H9 (cell line): ENCODE measurements at regions not wholly inside any gene's neighbourhood (a gene's known extent, or its start where the extent isn't known, plus 50 kb on each side); places are given as distances from the start of the nearest gene placed in this dataset.

Experiments
- DNase-seq: peaks from one replicate; pipeline ENCODE4 v3.0.0-alpha.2; 2017
- H2AFZ ChIP-seq: one replicate; pipeline ENCODE4 v1.6.1; 2013; ENCODE audit warnings: mild to moderate bottlenecking, low read length, control low read depth, moderate library complexity
- H2AK5ac ChIP-seq: 2 replicates; pipeline ENCODE4 v1.6.1; 2013; ENCODE audit warnings: low read length, control low read depth, mixed read lengths; ENCODE audit not compliant: insufficient read length
- H2BK120ac ChIP-seq: one replicate; pipeline ENCODE4 v1.6.1; 2013; ENCODE audit warnings: low read depth, mild to moderate bottlenecking, low read length, control low read depth, inconsistent platforms; ENCODE audit not compliant: poor library complexity, severe bottlenecking
- H2BK12ac ChIP-seq: 2 replicates; pipeline ENCODE4 v1.6.1; 2013; ENCODE audit warnings: low read length, control low read depth, mixed read lengths, low read depth; ENCODE audit not compliant: insufficient read length
- H2BK15ac ChIP-seq: 2 replicates; pipeline ENCODE4 v1.6.1; 2013; ENCODE audit warnings: low read depth, low read length, control low read depth
- H2BK20ac ChIP-seq: one replicate; pipeline ENCODE4 v1.6.1; 2013; ENCODE audit warnings: low read depth, mild to moderate bottlenecking, low read length, control low read depth, inconsistent platforms; ENCODE audit not compliant: poor library complexity, severe bottlenecking
- H2BK5ac ChIP-seq: 2 replicates; pipeline ENCODE4 v1.6.1; 2013; ENCODE audit warnings: low read length, control low read depth, mixed read lengths; ENCODE audit not compliant: insufficient read length
- H3K14ac ChIP-seq: 2 replicates; pipeline ENCODE4 v1.6.1; 2013; ENCODE audit warnings: low read length, control low read depth; ENCODE audit not compliant: insufficient read depth
- H3K18ac ChIP-seq: 2 replicates; pipeline ENCODE4 v1.6.1; 2013; ENCODE audit warnings: low read depth, mild to moderate bottlenecking, mixed read lengths, low read length, control low read depth; ENCODE audit not compliant: insufficient read length
- H3K23ac ChIP-seq: 2 replicates; pipeline ENCODE4 v1.6.1; 2013; ENCODE audit warnings: low read length, control low read depth, mixed read lengths, low read depth; ENCODE audit not compliant: insufficient read length
- H3K23me2 ChIP-seq: 2 replicates; pipeline ENCODE4 v1.6.1; 2013; ENCODE audit warnings: low read depth, mild to moderate bottlenecking, mixed read lengths, low read length, control low read depth; ENCODE audit not compliant: insufficient read length, poor library complexity, severe bottlenecking
- H3K27ac ChIP-seq: 2 replicates; pipeline ENCODE4 v1.5.1; 2013; ENCODE audit warnings: low read length, control low read depth, mixed read lengths, low read depth; ENCODE audit not compliant: insufficient read length
- H3K27me3 ChIP-seq: 2 replicates; pipeline ENCODE4 v1.6.1; 2013; ENCODE audit warnings: low read length, control low read depth, inconsistent platforms; ENCODE audit not compliant: insufficient read depth
- H3K4ac ChIP-seq: 2 replicates; pipeline ENCODE4 v1.6.1; 2013; ENCODE audit warnings: low read depth, mild to moderate bottlenecking, control low read depth, inconsistent platforms, low read length, moderate library complexity
- H3K4me1 ChIP-seq: 2 replicates; pipeline ENCODE4 v1.6.1; 2013; ENCODE audit warnings: low read length, control low read depth, inconsistent platforms; ENCODE audit not compliant: insufficient read depth
- H3K4me2 ChIP-seq: 2 replicates; pipeline ENCODE4 v1.6.1; 2013; ENCODE audit warnings: low read length, control low read depth, mixed read lengths; ENCODE audit not compliant: insufficient read length, insufficient read depth
- H3K56ac ChIP-seq: 2 replicates; pipeline ENCODE4 v1.6.1; 2013; ENCODE audit warnings: low read depth, mild to moderate bottlenecking, mixed read lengths, low read length, control low read depth; ENCODE audit not compliant: insufficient read length
- H3K79me1 ChIP-seq: 2 replicates; pipeline ENCODE4 v1.6.1; 2013; ENCODE audit warnings: low read depth, mild to moderate bottlenecking, moderate library complexity, low read length, control low read depth, inconsistent platforms; ENCODE audit not compliant: insufficient read depth, poor library complexity, severe bottlenecking
- H3K79me2 ChIP-seq: 2 replicates; pipeline ENCODE4 v1.6.1; 2013; ENCODE audit warnings: low read length, control low read depth, inconsistent platforms; ENCODE audit not compliant: insufficient read depth
- H3K9ac ChIP-seq: 2 replicates; pipeline ENCODE4 v1.6.1; 2013; ENCODE audit warnings: low read length, control low read depth, mixed read lengths; ENCODE audit not compliant: insufficient read length; ENCODE audit errors: extremely low read depth
- H3K9me3 ChIP-seq: one replicate; pipeline ENCODE4 v1.6.1; 2013; ENCODE audit warnings: low read depth, low read length, inconsistent platforms; ENCODE audit not compliant: control insufficient read depth
- H3T11ph ChIP-seq: one replicate; pipeline ENCODE4 v1.6.1; 2013; ENCODE audit warnings: mild to moderate bottlenecking, low read length, control low read depth, inconsistent platforms
- H4K20me1 ChIP-seq: one replicate; pipeline ENCODE4 v1.6.1; 2013; ENCODE audit not compliant: control insufficient read depth, insufficient read length, insufficient read depth
- H4K5ac ChIP-seq: 2 replicates; pipeline ENCODE4 v1.6.1; 2013; ENCODE audit warnings: low read depth, mild to moderate bottlenecking, mixed read lengths, low read length, control low read depth; ENCODE audit not compliant: insufficient read length
- H4K8ac ChIP-seq: replicated peaks from 2 replicates; pipeline ENCODE4 v1.6.1; 2013; ENCODE audit warnings: low read length, control low read depth, mixed read lengths, low read depth; ENCODE audit not compliant: insufficient read length
- H4K91ac ChIP-seq: 2 replicates; pipeline ENCODE4 v1.6.1; 2013; ENCODE audit warnings: low read depth, mild to moderate bottlenecking, moderate library complexity, mixed read lengths, low read length, control low read depth; ENCODE audit not compliant: insufficient read length
- H3K27ac Mint-ChIP-seq, 3 experiments: 2 replicates in 2 of 3; 3 replicates in 1 of 3; pipeline ENCODE4 v1.8.0; 2020 to 2021; ENCODE audit warnings: mixed read lengths in 3 of 3, mild to moderate bottlenecking in 1 of 3, moderate library complexity in 1 of 3
- H3K27me3 Mint-ChIP-seq: 2 replicates; pipeline ENCODE4 v1.8.0; 2021; ENCODE audit warnings: low read depth, mild to moderate bottlenecking, moderate library complexity, mixed read lengths
- H3K36me3 Mint-ChIP-seq, 3 experiments: 2 replicates in 2 of 3; 3 replicates in 1 of 3; pipeline ENCODE4 v1.8.0; 2020 to 2021; ENCODE audit warnings: low read depth in 3 of 3, mixed read lengths in 3 of 3; ENCODE audit not compliant: insufficient read depth in 1 of 3
- H3K4me1 Mint-ChIP-seq, 2 experiments: 2 replicates each; pipeline ENCODE4 v1.8.0; 2020; ENCODE audit warnings: mixed read lengths in 2 of 2
- H3K4me3 Mint-ChIP-seq, 2 experiments: 2 replicates in 1 of 2; 3 replicates in 1 of 2; pipeline ENCODE4 v1.8.0; 2020 to 2021; ENCODE audit warnings: mild to moderate bottlenecking in 2 of 2, mixed read lengths in 2 of 2, moderate library complexity in 1 of 2
- H3K9me3 Mint-ChIP-seq, 2 experiments: 2 replicates in 1 of 2; 3 replicates in 1 of 2; pipeline ENCODE4 v1.8.0; 2020; ENCODE audit warnings: mild to moderate bottlenecking in 2 of 2, mixed read lengths in 2 of 2, moderate library complexity in 1 of 2
- WGBS: extraction: QIAGEN DNeasy Blood & Tissue Kit; methylation state at CpG from one replicate; pipeline ENCODE4 v1.1.7; 2013; ENCODE audit warnings: missing lambda C conversion rate, low lambda C conversion rate, mixed read lengths; ENCODE audit not compliant: insufficient read length; ENCODE audit errors: extremely low coverage; 5-methylcytosine and 5-hydroxymethylcytosine counted together
- TF ChIP-seq, protein P1 (sequence below): fragments of 200-600 bp; sonication (generic); conservative IDR thresholded peaks from 3 replicates; pipeline ENCODE4 v1.8.0; 2021; ENCODE audit warnings: antibody characterized with exemption, mild to moderate bottlenecking

DNA sequence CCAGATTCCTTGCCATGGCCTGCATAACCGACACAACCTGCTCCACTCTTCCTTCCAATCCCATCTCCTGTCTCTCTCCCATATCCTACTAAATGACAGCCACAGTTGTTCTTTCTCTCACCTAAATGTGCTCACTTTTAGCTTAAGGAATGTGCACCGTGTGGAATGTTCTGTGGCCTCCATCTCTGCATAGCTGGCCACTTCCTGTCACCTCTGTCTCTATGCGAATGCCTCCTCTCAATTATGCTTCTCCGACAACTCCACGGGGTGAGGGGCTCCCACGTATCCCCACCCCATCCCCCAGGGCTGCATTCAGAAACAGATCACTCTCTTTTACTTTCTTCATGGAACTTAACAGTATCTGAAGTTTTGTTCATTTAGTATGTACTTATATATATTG, 110.7 kb downstream of the RAB18 start:
- H3K79me2 ChIP-seq: no peaks in the 10 kb centered on the region
- H3K4me2 ChIP-seq: no peak overlapping the region
- H3K9ac ChIP-seq: no peak overlapping the region
- no peak overlapping the region for H4K5ac ChIP-seq
- no peak overlapping the region for H3K27ac ChIP-seq
- no peak overlapping the region for H2BK15ac ChIP-seq
- H3K9me3 ChIP-seq: no peaks in the 10 kb centered on the region
- no peak overlapping the region for H3K14ac ChIP-seq
- no peak overlapping the region for H2BK20ac ChIP-seq
- TF ChIP-seq, protein P1, sequence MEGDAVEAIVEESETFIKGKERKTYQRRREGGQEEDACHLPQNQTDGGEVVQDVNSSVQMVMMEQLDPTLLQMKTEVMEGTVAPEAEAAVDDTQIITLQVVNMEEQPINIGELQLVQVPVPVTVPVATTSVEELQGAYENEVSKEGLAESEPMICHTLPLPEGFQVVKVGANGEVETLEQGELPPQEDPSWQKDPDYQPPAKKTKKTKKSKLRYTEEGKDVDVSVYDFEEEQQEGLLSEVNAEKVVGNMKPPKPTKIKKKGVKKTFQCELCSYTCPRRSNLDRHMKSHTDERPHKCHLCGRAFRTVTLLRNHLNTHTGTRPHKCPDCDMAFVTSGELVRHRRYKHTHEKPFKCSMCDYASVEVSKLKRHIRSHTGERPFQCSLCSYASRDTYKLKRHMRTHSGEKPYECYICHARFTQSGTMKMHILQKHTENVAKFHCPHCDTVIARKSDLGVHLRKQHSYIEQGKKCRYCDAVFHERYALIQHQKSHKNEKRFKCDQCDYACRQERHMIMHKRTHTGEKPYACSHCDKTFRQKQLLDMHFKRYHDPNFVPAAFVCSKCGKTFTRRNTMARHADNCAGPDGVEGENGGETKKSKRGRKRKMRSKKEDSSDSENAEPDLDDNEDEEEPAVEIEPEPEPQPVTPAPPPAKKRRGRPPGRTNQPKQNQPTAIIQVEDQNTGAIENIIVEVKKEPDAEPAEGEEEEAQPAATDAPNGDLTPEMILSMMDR: no peak
- no peaks in the 10 kb centered on the region for H4K20me1 ChIP-seq
- H3K27me3 Mint-ChIP-seq: peaks cover 2% of the 10 kb centered on the region; the same call in 1 of the 2 replicates
- no peak for DNase-seq
- no CpG with 5 or more reads among the region's 6 CpGs for WGBS
- no peak overlapping the region for H4K8ac ChIP-seq
- no peak overlapping the region for H2BK120ac ChIP-seq
- no peak overlapping the region for H3K56ac ChIP-seq
- H3K23me2 ChIP-seq: no peaks in the 10 kb centered on the region
- no peaks in the 10 kb centered on the region for H3K27me3 ChIP-seq
- H3K27ac Mint-ChIP-seq: peak overlapping the region in 1 of 3 experiments; percentile 28; a peak in 2 of 7 replicates
- peaks cover 3% of the 10 kb centered on the region for H3K4me1 ChIP-seq
- H3K4me1 Mint-ChIP-seq: peaks cover 10% of the 10 kb centered on the region in 2 experiments
- no peak overlapping the region for H4K91ac ChIP-seq
- no peak overlapping the region for H3K23ac ChIP-seq
- no peak overlapping the region for H3K18ac ChIP-seq
- no peak overlapping the region for H3T11ph ChIP-seq
- no peak overlapping the region for H3K4me3 Mint-ChIP-seq
- peaks cover 0 to 5% (median 0%) of the 10 kb centered on the region in 3 experiments; a peak in 1 of 7 replicates for H3K36me3 Mint-ChIP-seq
- no peak overlapping the region for H3K4ac ChIP-seq
- H3K79me1 ChIP-seq: no peaks in the 10 kb centered on the region
- H2AK5ac ChIP-seq: no peak overlapping the region
- H2AFZ ChIP-seq: no peak overlapping the region
- peaks cover 0 to under 1% of the 10 kb centered on the region in 2 experiments for H3K9me3 Mint-ChIP-seq
- no peak overlapping the region for H2BK12ac ChIP-seq
- H2BK5ac ChIP-seq: no peak overlapping the region
